Daoy (cell line): ENCODE measurements at regions not wholly inside any gene's neighbourhood (a gene's known extent, or its start where the extent isn't known, plus 50 kb on each side); places are given as distances from the start of the nearest gene placed in this dataset.
"Not testable (repeated sequence)": the region's sequence is repeated elsewhere in the genome, so short reads cannot be mapped to it uniquely, and the experiment has no call there.

Experiments
- DNase-seq: peaks from one replicate; pipeline ENCODE4 v3.0.0-alpha.2; 2015; ENCODE audit warnings: low read depth

GRCh38 chr4:128688846-128689437 lies 120.6 kb upstream of the JADE1 start:
- DNase-seq, result no peak

GRCh38 chr4:128688033-128688721 lies 121.3 kb upstream of the JADE1 start:
- no peak for DNase-seq

GRCh38 chr4:128686810-128687209 lies 122.7 kb upstream of the JADE1 start:
- no peak for DNase-seq

- DNase-seq, result no peak
Observed at GRCh38 chr4:128686032-128686465, 123.5 kb upstream of the JADE1 start.

GRCh38 chr4:128684016-128684415 lies 125.5 kb upstream of the JADE1 start:
- no peak for DNase-seq

GRCh38 chr4:128682942-128683666 lies 126.4 kb upstream of the JADE1 start:
- DNase-seq, result no peak

GRCh38 chr4:128676095-128676494 lies 133.4 kb upstream of the JADE1 start:
- DNase-seq, result no peak

GRCh38 chr4:128675083-128675482 lies 134.4 kb upstream of the JADE1 start:
- DNase-seq, result no peak

GRCh38 chr4:128673159-128673558 lies 136.3 kb upstream of the JADE1 start:
- DNase-seq, result not testable (repeated sequence)

GRCh38 chr4:128672596-128672995 lies 136.9 kb upstream of the JADE1 start:
- not testable (repeated sequence) for DNase-seq

- DNase-seq, result no peak
Observed at GRCh38 chr4:128670513-128670912, 139.0 kb upstream of the JADE1 start.

GRCh38 chr4:128668566-128668965 lies 140.9 kb upstream of the JADE1 start:
- no peak for DNase-seq

- no peak for DNase-seq
Observed at GRCh38 chr4:128665514-128665913, 144.0 kb upstream of the JADE1 start.

GRCh38 chr4:128663325-128663724 lies 146.2 kb upstream of the JADE1 start:
- DNase-seq, result no peak

- no peak for DNase-seq
Observed at GRCh38 chr4:128661479-128661878, 148.0 kb upstream of the JADE1 start.

GRCh38 chr4:128660361-128661215 lies 148.9 kb upstream of the JADE1 start:
- no peak for DNase-seq

GRCh38 chr4:128658214-128658631 lies 151.3 kb upstream of the JADE1 start:
- DNase-seq, result no peak

GRCh38 chr4:128657638-128658037 lies 151.9 kb upstream of the JADE1 start:
- no peak for DNase-seq

- no peak for DNase-seq
Observed at GRCh38 chr4:128654465-128654864, 155.0 kb upstream of the JADE1 start.

- DNase-seq, result no peak
Observed at GRCh38 chr4:128653527-128654444, 155.7 kb upstream of the JADE1 start.
